Breast epithelium (tissue), 4 donors: ENCODE measurements at regions not wholly inside any gene's neighbourhood (a gene's known extent, or its start where the extent isn't known, plus 50 kb on each side); places are given as distances from the start of the nearest gene placed in this dataset.

ENCODE experiments used
- DNase-seq, 2 donors: peaks; one replicate each; pipeline ENCODE4 v3.0.0-alpha.2; 2019; ENCODE audit warnings: low spot score in 2 of 2
- H3K27ac ChIP-seq, 2 donors: fragments of 200-600 bp; sonication (generic) in 1 of 2; one replicate each; pipeline ENCODE4 v1.5.1; 2016 to 2019; ENCODE audit warnings: mild to moderate bottlenecking in 1 of 2
- H3K27me3 ChIP-seq, 2 donors: fragments of 200-600 bp; sonication (generic) in 1 of 2; one replicate each; pipeline versions ENCODE4 v1.5.1 to v1.6.0; 2017 to 2019; ENCODE audit warnings: control low read depth in 1 of 2, mild to moderate bottlenecking in 1 of 2
- H3K36me3 ChIP-seq: fragments of 200-600 bp; one replicate; pipeline ENCODE4 v1.5.1; 2019
- H3K4me1 ChIP-seq, 2 donors: fragments of 200-600 bp; sonication (generic); one replicate each; pipeline ENCODE4 v1.5.1; 2016 to 2019; ENCODE audit warnings: control low read depth in 1 of 2
- H3K4me3 ChIP-seq, 3 donors: fragments of 200-600 bp; sonication (generic); 1 replicate in 2 of 3; 2 replicates in 1 of 3; pipeline ENCODE4 v1.5.1; 2016 to 2019; ENCODE audit warnings: mild to moderate bottlenecking in 3 of 3, moderate library complexity in 2 of 3
- H3K9me3 ChIP-seq, 2 donors: fragments of 200-600 bp; sonication (generic) in 1 of 2; one replicate each; pipeline ENCODE4 v1.5.1; 2016 to 2019; ENCODE audit warnings: control low read depth in 1 of 2
- CTCF ChIP-seq, 3 donors: fragments of 450-650 bp; IDR thresholded peaks; one replicate each; pipeline ENCODE4 v1.5.1; 2016 to 2017; ENCODE audit warnings: antibody characterized with exemption in 3 of 3, mild to moderate bottlenecking in 3 of 3, moderate library complexity in 3 of 3
- POLR2A ChIP-seq: fragments of 450-650 bp; IDR thresholded peaks from one replicate; pipeline ENCODE4 v1.6.1; 2016; ENCODE audit warnings: antibody characterized with exemption, mild to moderate bottlenecking, moderate library complexity
- POLR2AphosphoS5 ChIP-seq, 3 donors: sonication (generic); formaldehyde crosslinking; IDR thresholded peaks; one replicate each; pipeline ENCODE4 v1.6.1; 2017; ENCODE audit warnings: antibody characterized with exemption in 3 of 3
- intact Hi-C: fragments of 100-400 bp; cut with DNase I; formaldehyde crosslinking; loops from one replicate; pipeline ENCODE4 v1.15.1; 2023; ENCODE audit warnings: low total_unique reads

- Histone ChIP-seq H3K4me1 (no peaks in the 10 kb centered on the region), H3K27ac (no peak overlapping the region), H3K27me3 (no peaks in the 10 kb centered on the region), H3K9me3 (no peaks in the 10 kb centered on the region), H3K36me3 (no peaks in the 10 kb centered on the region), H3K4me3 (no peak overlapping the region)
- TF ChIP-seq POLR2AphosphoS5 (IDR thresholded peaks at IDR 0.05), result no peak
- TF ChIP-seq POLR2A, result no peak
- TF ChIP-seq CTCF (IDR thresholded peaks at IDR 0.05), result no peak
- intact Hi-C loops, result no loop called here
- no peak for DNase-seq
These were observed 402.3 kb upstream of the USP24 start for GRCh38 chr1:55617288-55617982.

- DNase-seq, result no peak
- Histone ChIP-seq H3K4me3 (no peak overlapping the region), H3K9me3 (peaks cover 0 to 4% of the 10 kb centered on the region in 2 donors), H3K4me1 (no peaks in the 10 kb centered on the region), H3K36me3 (no peaks in the 10 kb centered on the region), H3K27ac (no peak overlapping the region), H3K27me3 (no peaks in the 10 kb centered on the region)
- TF ChIP-seq POLR2AphosphoS5 (IDR thresholded peaks at IDR 0.05) (no peak), POLR2A (no peak), CTCF (IDR thresholded peaks at IDR 0.05) (no peak)
- intact Hi-C loops, result no loop called here
These were observed 397.8 kb upstream of the USP24 start for GRCh38 chr1:55612988-55613387.

GRCh38 chr1:55611123-55611522 is 396.0 kb upstream of the USP24 start:
- H3K4me3 ChIP-seq, result no peak overlapping the region
- H3K36me3 ChIP-seq, result no peaks in the 10 kb centered on the region
- H3K9me3 ChIP-seq, result peaks cover 0 to 8% of the 10 kb centered on the region in 2 donors
- TF ChIP-seq POLR2A, result no peak
- no peak for TF ChIP-seq CTCF (IDR thresholded peaks at IDR 0.05)
- no peak for TF ChIP-seq POLR2AphosphoS5 (IDR thresholded peaks at IDR 0.05)
- no peaks in the 10 kb centered on the region for H3K27me3 ChIP-seq
- intact Hi-C loops, result no loop called here
- no peak for DNase-seq
- no peak overlapping the region for H3K27ac ChIP-seq
- H3K4me1 ChIP-seq, result no peaks in the 10 kb centered on the region

GRCh38 chr1:55610203-55610602 is 395.0 kb upstream of the USP24 start:
- no peaks in the 10 kb centered on the region for H3K4me1 ChIP-seq
- H3K4me3 ChIP-seq, result no peak overlapping the region
- no peak for DNase-seq
- H3K9me3 ChIP-seq, result peaks cover 0 to 8% of the 10 kb centered on the region in 2 donors
- intact Hi-C loops, result no loop called here
- H3K27me3 ChIP-seq, result no peaks in the 10 kb centered on the region
- H3K27ac ChIP-seq, result no peak overlapping the region
- no peak for TF ChIP-seq POLR2AphosphoS5 (IDR thresholded peaks at IDR 0.05)
- H3K36me3 ChIP-seq, result no peaks in the 10 kb centered on the region

- intact Hi-C loops, result no loop called here
- H3K36me3 ChIP-seq, result no peaks in the 10 kb centered on the region
- peaks cover 0 to 8% of the 10 kb centered on the region in 2 donors for H3K9me3 ChIP-seq
- H3K27ac ChIP-seq, result no peak overlapping the region
- no peaks in the 10 kb centered on the region for H3K27me3 ChIP-seq
- H3K4me1 ChIP-seq, result no peaks in the 10 kb centered on the region
- H3K4me3 ChIP-seq, result no peak overlapping the region
- TF ChIP-seq CTCF (IDR thresholded peaks at IDR 0.05) (no peak), POLR2AphosphoS5 (IDR thresholded peaks at IDR 0.05) (no peak), POLR2A (no peak)
- DNase-seq, result no peak
These were observed 394.5 kb upstream of the USP24 start for GRCh38 chr1:55609630-55610029.
